GM19397 (cell line): ENCODE measurements at regions not wholly inside any gene's neighbourhood (a gene's known extent, or its start where the extent isn't known, plus 50 kb on each side); places are given as distances from the start of the nearest gene placed in this dataset.
A peak's percentile ranks its signal among the peaks of the same experiment; 100 is the strongest.
"Not testable (repeated sequence)": the region's sequence is repeated elsewhere in the genome, so short reads cannot be mapped to it uniquely, and the experiment has no call there.

ENCODE experiments used
- ATAC-seq: cut with Tn5 transposase; IDR thresholded peaks from one replicate; pipeline ENCODE4 v1.9.1; 2021; ENCODE audit warnings: mild to moderate bottlenecking, moderate library complexity; ENCODE audit not compliant: unreplicated experiment

- no peak for ATAC-seq
Observed at GRCh38 chr1:121518726-121519041, 333.9 kb downstream of the SRGAP2C start.

- peak; percentile 44 for ATAC-seq
Observed at GRCh38 chr1:121519042-121519755, 334.4 kb downstream of the SRGAP2C start.

- ATAC-seq = not testable (repeated sequence)
Observed at GRCh38 chr1:121519756-121520286, 335.0 kb downstream of the SRGAP2C start.

- ATAC-seq = no peak
Observed at GRCh38 chr1:121522061-121522759, 337.4 kb downstream of the SRGAP2C start.

- not testable (repeated sequence) for ATAC-seq
Observed at GRCh38 chr1:121523112-121523511, 338.3 kb downstream of the SRGAP2C start.

GRCh38 chr1:121525355-121525754, 340.6 kb downstream of the SRGAP2C start:
- ATAC-seq = no peak

GRCh38 chr1:121528958-121529357, 344.2 kb downstream of the SRGAP2C start:
- not testable (repeated sequence) for ATAC-seq

GRCh38 chr1:121530026-121530425, 345.3 kb downstream of the SRGAP2C start:
- ATAC-seq = not testable (repeated sequence)

GRCh38 chr1:121531747-121532146, 347.0 kb downstream of the SRGAP2C start:
- ATAC-seq = not testable (repeated sequence)

GRCh38 chr1:121538148-121538547, 353.4 kb downstream of the SRGAP2C start:
- not testable (repeated sequence) for ATAC-seq

- ATAC-seq = no peak
Observed at GRCh38 chr1:121538943-121539575, 354.3 kb downstream of the SRGAP2C start.

GRCh38 chr1:121543988-121544387, 359.2 kb downstream of the SRGAP2C start:
- ATAC-seq = not testable (repeated sequence)

GRCh38 chr1:121544500-121544899, 359.7 kb downstream of the SRGAP2C start:
- no peak for ATAC-seq

GRCh38 chr1:121545899-121546298, 361.1 kb downstream of the SRGAP2C start:
- ATAC-seq = not testable (repeated sequence)

- no peak for ATAC-seq
Observed at GRCh38 chr1:121546830-121547591, 362.2 kb downstream of the SRGAP2C start.

GRCh38 chr1:121547726-121548125, 363.0 kb downstream of the SRGAP2C start:
- ATAC-seq = not testable (repeated sequence)

GRCh38 chr1:121550817-121551216, 366.0 kb downstream of the SRGAP2C start:
- ATAC-seq = not testable (repeated sequence)

- not testable (repeated sequence) for ATAC-seq
Observed at GRCh38 chr1:121551491-121551890, 366.7 kb downstream of the SRGAP2C start.

GRCh38 chr1:121556560-121556959, 371.8 kb downstream of the SRGAP2C start:
- not testable (repeated sequence) for ATAC-seq

- ATAC-seq = not testable (repeated sequence)
Observed at GRCh38 chr1:121558034-121558433, 373.3 kb downstream of the SRGAP2C start.

GRCh38 chr1:121558514-121558913, 373.7 kb downstream of the SRGAP2C start:
- ATAC-seq = no peak
